NOMO-1 treated with dmso at 0.1 percent for 144 hours (cell line): ENCODE measurements at regions not wholly inside any gene's neighbourhood (a gene's known extent, or its start where the extent isn't known, plus 50 kb on each side); places are given as distances from the start of the nearest gene placed in this dataset.

Experiments
- DNase-seq: peaks from one replicate; lab custom pipeline; 2025; ENCODE audit not compliant: unreplicated experiment; lab: John Stamatoyannopoulos, UW

- no peak for DNase-seq
These were observed 187.9 kb upstream of the BTBD3 start for GRCh38 chr20:11729806-11730205.

- no peak for DNase-seq
These were observed 183.3 kb upstream of the BTBD3 start for GRCh38 chr20:11734431-11734830.

GRCh38 chr20:11738852-11739251 is 178.8 kb upstream of the BTBD3 start:
- DNase-seq: no peak

GRCh38 chr20:11740975-11741374 is 176.7 kb upstream of the BTBD3 start:
- no peak for DNase-seq

- no peak for DNase-seq
These were observed 172.5 kb upstream of the BTBD3 start for GRCh38 chr20:11745145-11745544.

- DNase-seq: no peak
These were observed 169.3 kb upstream of the BTBD3 start for GRCh38 chr20:11748436-11748835.

- DNase-seq: no peak
These were observed 165.4 kb upstream of the BTBD3 start for GRCh38 chr20:11752336-11752735.

GRCh38 chr20:11753155-11753554 is 164.5 kb upstream of the BTBD3 start:
- no peak for DNase-seq

GRCh38 chr20:11754451-11754850 is 163.2 kb upstream of the BTBD3 start:
- DNase-seq: no peak

GRCh38 chr20:11755071-11755841 is 162.4 kb upstream of the BTBD3 start:
- no peak for DNase-seq

- DNase-seq: no peak
These were observed 156.2 kb upstream of the BTBD3 start for GRCh38 chr20:11761497-11761896.

- no peak for DNase-seq
These were observed 150.7 kb upstream of the BTBD3 start for GRCh38 chr20:11766961-11767360.

GRCh38 chr20:11769825-11770224 is 147.9 kb upstream of the BTBD3 start:
- no peak for DNase-seq

GRCh38 chr20:11772226-11772730 is 145.4 kb upstream of the BTBD3 start:
- no peak for DNase-seq

- no peak for DNase-seq
These were observed 141.0 kb upstream of the BTBD3 start for GRCh38 chr20:11776687-11777086.

GRCh38 chr20:11777387-11778205 is 140.1 kb upstream of the BTBD3 start:
- no peak for DNase-seq

GRCh38 chr20:11778206-11778570 is 139.5 kb upstream of the BTBD3 start:
- DNase-seq: no peak

- no peak for DNase-seq
These were observed 136.8 kb upstream of the BTBD3 start for GRCh38 chr20:11780765-11781369.

GRCh38 chr20:11783102-11783850 is 134.4 kb upstream of the BTBD3 start:
- DNase-seq: no peak

- DNase-seq: no peak
These were observed 131.7 kb upstream of the BTBD3 start for GRCh38 chr20:11785885-11786507.

- DNase-seq: no peak
These were observed 127.6 kb upstream of the BTBD3 start for GRCh38 chr20:11790046-11790445.
